Mucosa of rectum (tissue), 2 donors: ENCODE measurements at regions not wholly inside any gene's neighbourhood (a gene's known extent, or its start where the extent isn't known, plus 50 kb on each side); places are given as distances from the start of the nearest gene placed in this dataset.

Experiments
- H3K27ac ChIP-seq, 2 donors: one replicate each; pipeline ENCODE4 v1.7.0; 2013; ENCODE audit warnings: inconsistent platforms in 2 of 2, low read depth in 2 of 2, low read length in 2 of 2
- H3K27me3 ChIP-seq, 2 donors: one replicate each; pipeline ENCODE4 v1.7.0; 2013; ENCODE audit warnings: low read length in 2 of 2; ENCODE audit not compliant: control insufficient read depth in 2 of 2, insufficient read depth in 2 of 2
- H3K36me3 ChIP-seq, 2 donors: one replicate each; pipeline ENCODE4 v1.7.0; 2013; ENCODE audit warnings: low read length in 2 of 2; ENCODE audit not compliant: control insufficient read depth in 2 of 2, insufficient read depth in 2 of 2
- H3K4me1 ChIP-seq, 2 donors: one replicate each; pipeline ENCODE4 v1.7.0; 2013; ENCODE audit warnings: low read length in 2 of 2, mild to moderate bottlenecking in 1 of 2; ENCODE audit not compliant: control insufficient read depth in 2 of 2, insufficient read depth in 2 of 2
- H3K4me3 ChIP-seq, 2 donors: one replicate each; pipeline ENCODE4 v1.7.0; 2013; ENCODE audit warnings: low read length in 2 of 2
- H3K9ac ChIP-seq, 2 donors: one replicate each; pipeline ENCODE4 v1.7.0; 2013; ENCODE audit warnings: low read length in 2 of 2, low read depth in 1 of 2, mild to moderate bottlenecking in 1 of 2
- H3K9me3 ChIP-seq, 2 donors: one replicate each; pipeline ENCODE4 v1.7.0; 2013; ENCODE audit warnings: low read length in 2 of 2; ENCODE audit not compliant: control insufficient read depth in 2 of 2
- donor health status: healthy.
- donor health status: Normal muscosa, but diverticular disease.

DNA sequence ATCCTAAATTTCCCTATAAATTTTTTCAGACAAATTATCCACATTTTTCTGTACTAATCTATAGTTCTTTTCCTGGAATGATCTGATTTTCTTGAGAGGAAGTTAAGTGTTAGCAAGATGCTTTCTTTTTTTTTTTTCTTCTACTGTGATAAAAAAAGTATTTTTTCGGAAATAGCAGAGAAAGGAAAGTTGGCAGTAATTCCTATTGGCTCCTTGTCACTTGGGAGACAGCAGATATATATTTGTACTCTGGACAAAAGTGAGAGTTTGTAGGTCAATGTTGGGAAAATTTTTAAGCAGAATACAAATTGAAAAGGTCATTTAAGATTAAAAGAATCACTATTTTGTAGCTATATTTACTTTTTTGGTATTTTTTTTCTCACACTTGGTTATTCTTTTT, 635.7 kb upstream of the NRXN1 start:
- Histone ChIP-seq H3K36me3 (no peaks in the 10 kb centered on the region), H3K27ac (no peak overlapping the region), H3K4me3 (no peak overlapping the region), H3K4me1 (no peaks in the 10 kb centered on the region), H3K9ac (no peak overlapping the region), H3K9me3 (no peaks in the 10 kb centered on the region), H3K27me3 (no peaks in the 10 kb centered on the region)

- Histone ChIP-seq H3K27me3 (no peaks in the 10 kb centered on the region), H3K9ac (no peak overlapping the region), H3K36me3 (no peaks in the 10 kb centered on the region), H3K27ac (no peak overlapping the region), H3K4me1 (no peaks in the 10 kb centered on the region), H3K9me3 (no peaks in the 10 kb centered on the region), H3K4me3 (no peak overlapping the region)
Observed at GRCh38 chr2:51662187-51662586, 630.3 kb upstream of the NRXN1 start.

DNA sequence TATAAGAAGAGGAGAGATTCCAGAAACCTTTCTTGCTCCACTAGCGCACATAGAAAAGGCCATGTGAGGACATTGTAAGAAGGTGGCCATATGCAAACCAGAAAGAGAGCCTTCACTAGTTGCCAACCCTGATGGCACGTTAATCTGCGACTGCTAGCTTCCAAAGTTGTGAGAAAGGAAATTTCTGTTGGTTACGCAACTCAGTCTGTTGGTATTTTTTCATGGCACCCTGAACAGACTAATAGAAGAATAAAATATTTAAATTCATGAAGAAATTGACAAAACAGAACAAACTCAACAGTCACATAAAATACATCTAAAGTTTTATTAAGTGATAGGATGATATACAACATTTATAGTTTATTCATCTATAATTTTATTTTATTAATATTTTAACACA, 625.9 kb upstream of the NRXN1 start:
- Histone ChIP-seq H3K27ac (no peak overlapping the region), H3K9ac (no peak overlapping the region), H3K4me3 (no peak overlapping the region), H3K27me3 (no peaks in the 10 kb centered on the region), H3K4me1 (no peaks in the 10 kb centered on the region), H3K36me3 (no peaks in the 10 kb centered on the region), H3K9me3 (no peaks in the 10 kb centered on the region)

DNA sequence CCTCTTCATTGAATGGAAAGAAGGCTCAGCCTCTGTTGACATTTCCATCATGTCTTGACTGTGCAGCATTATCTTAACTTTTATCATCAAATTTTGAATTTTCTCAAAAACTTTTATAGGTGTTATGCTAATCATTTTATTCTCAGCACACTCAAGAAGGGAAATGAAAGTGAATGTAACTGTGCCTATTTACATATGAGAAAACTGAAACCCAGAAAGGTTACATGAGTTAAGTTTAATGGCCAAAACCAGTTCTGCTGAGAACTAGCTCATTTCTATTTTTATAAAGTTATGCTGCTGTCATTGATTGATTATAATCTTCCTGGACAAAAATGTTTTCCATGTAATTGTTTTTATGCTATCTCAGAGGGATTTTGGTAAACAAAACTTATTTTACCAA, 618.8 kb upstream of the NRXN1 start:
- H3K27me3 ChIP-seq, result no peaks in the 10 kb centered on the region
- H3K4me3 ChIP-seq, result no peak overlapping the region
- no peaks in the 10 kb centered on the region for H3K4me1 ChIP-seq
- no peak overlapping the region for H3K9ac ChIP-seq
- H3K9me3 ChIP-seq, result no peaks in the 10 kb centered on the region
- no peaks in the 10 kb centered on the region for H3K36me3 ChIP-seq
- H3K27ac ChIP-seq, result no peak overlapping the region

DNA sequence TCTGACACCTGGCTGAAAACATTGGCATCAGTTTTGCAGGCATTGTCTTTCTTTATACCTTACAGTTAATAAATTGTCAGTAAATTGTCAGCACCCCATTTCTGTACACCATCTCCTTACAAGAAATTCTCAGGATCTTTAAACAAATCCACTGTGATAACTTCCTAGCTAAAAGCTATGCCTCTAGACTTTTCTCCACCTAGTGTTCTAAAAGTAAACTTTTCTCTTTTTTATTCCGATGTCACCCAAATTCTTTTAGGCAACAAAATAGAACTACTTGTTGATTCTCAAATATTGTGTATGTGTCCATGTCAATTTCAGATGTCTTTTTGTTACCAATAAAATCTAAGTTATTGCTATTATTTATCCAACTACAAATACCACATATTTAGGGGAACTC, 617.4 kb upstream of the NRXN1 start:
- H3K9ac ChIP-seq, result no peak overlapping the region
- no peak overlapping the region for H3K4me3 ChIP-seq
- H3K27me3 ChIP-seq, result no peaks in the 10 kb centered on the region
- H3K36me3 ChIP-seq, result no peaks in the 10 kb centered on the region
- H3K27ac ChIP-seq, result no peak overlapping the region
- H3K4me1 ChIP-seq, result no peaks in the 10 kb centered on the region
- no peaks in the 10 kb centered on the region for H3K9me3 ChIP-seq

DNA sequence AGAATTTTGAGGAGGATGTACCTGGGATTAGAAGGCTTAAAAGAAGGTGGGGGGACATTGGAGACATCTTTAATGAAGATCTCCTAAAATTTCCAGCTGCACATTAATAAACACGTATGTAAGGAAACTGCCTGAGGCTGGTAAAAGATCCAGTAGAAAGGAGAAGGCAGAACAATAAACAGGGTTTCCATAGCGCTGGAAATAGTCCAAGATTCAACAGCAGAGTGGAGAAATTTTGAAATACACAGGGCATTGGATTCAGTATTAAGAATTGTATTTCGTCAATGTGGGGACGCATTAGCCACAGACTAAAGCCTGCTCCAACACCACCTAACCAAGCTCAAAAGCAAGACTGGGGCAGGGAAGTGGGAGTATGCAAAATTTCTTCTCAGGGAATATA, 606.9 kb upstream of the NRXN1 start:
- no peak overlapping the region for H3K27ac ChIP-seq
- H3K36me3 ChIP-seq, result no peaks in the 10 kb centered on the region
- no peaks in the 10 kb centered on the region for H3K4me1 ChIP-seq
- no peak overlapping the region for H3K9ac ChIP-seq
- H3K9me3 ChIP-seq, result no peaks in the 10 kb centered on the region
- no peaks in the 10 kb centered on the region for H3K27me3 ChIP-seq
- H3K4me3 ChIP-seq, result no peak overlapping the region

- Histone ChIP-seq H3K9ac (no peak overlapping the region), H3K27me3 (no peaks in the 10 kb centered on the region), H3K4me1 (no peaks in the 10 kb centered on the region), H3K36me3 (no peaks in the 10 kb centered on the region), H3K4me3 (no peak overlapping the region), H3K27ac (no peak overlapping the region), H3K9me3 (peaks cover 0 to 3% of the 10 kb centered on the region in 2 donors)
Observed at GRCh38 chr2:51633073-51633472, 601.1 kb upstream of the NRXN1 start.

- Histone ChIP-seq H3K27me3 (no peaks in the 10 kb centered on the region), H3K4me1 (no peaks in the 10 kb centered on the region), H3K36me3 (no peaks in the 10 kb centered on the region), H3K27ac (no peak overlapping the region), H3K9ac (no peak overlapping the region), H3K9me3 (peaks cover 0 to 3% of the 10 kb centered on the region in 2 donors), H3K4me3 (no peak overlapping the region)
Observed at GRCh38 chr2:51629406-51629805, 597.5 kb upstream of the NRXN1 start.

DNA sequence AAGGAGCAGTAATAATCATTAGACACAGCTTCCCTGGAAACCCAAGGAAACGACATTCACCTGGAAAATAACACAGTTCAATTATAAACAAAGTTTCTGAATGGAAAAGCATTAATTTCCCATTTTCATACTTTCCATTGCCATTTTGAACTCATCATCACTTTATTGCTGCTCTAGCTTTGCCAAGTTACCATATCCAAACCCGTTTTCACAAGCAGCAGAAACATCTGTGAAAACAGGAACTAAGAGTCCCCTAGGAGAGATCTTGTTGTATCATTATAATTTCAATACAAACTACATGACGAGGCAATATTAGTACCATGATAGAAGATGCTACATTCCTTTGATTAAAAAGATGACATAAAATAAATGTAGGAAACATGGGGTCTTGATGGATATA, 597.0 kb upstream of the NRXN1 start:
- H3K27ac ChIP-seq, result no peak overlapping the region
- no peaks in the 10 kb centered on the region for H3K4me1 ChIP-seq

GRCh38 chr2:51624995-51625394, 593.1 kb upstream of the NRXN1 start:
- H3K4me3 ChIP-seq, result no peak overlapping the region
- H3K27me3 ChIP-seq, result no peaks in the 10 kb centered on the region
- H3K27ac ChIP-seq, result no peak overlapping the region
- H3K9me3 ChIP-seq, result peaks cover 0 to 3% of the 10 kb centered on the region in 2 donors
- H3K9ac ChIP-seq, result no peak overlapping the region
- no peaks in the 10 kb centered on the region for H3K4me1 ChIP-seq
- H3K36me3 ChIP-seq, result no peaks in the 10 kb centered on the region

More for the DNA sequence above, 597.0 kb upstream of the NRXN1 start:
- Histone ChIP-seq H3K4me3 (no peak overlapping the region), H3K27me3 (no peaks in the 10 kb centered on the region), H3K9me3 (peaks cover 0 to 3% of the 10 kb centered on the region in 2 donors), H3K36me3 (no peaks in the 10 kb centered on the region), H3K9ac (no peak overlapping the region)

- H3K27ac ChIP-seq, result no peak overlapping the region
- H3K9me3 ChIP-seq, result no peaks in the 10 kb centered on the region
- no peak overlapping the region for H3K4me3 ChIP-seq
Observed at GRCh38 chr2:51620796-51621195, 588.9 kb upstream of the NRXN1 start.

More at GRCh38 chr2:51620796-51621195, 588.9 kb upstream of the NRXN1 start:
- no peaks in the 10 kb centered on the region for H3K27me3 ChIP-seq
- no peaks in the 10 kb centered on the region for H3K4me1 ChIP-seq
- H3K9ac ChIP-seq, result no peak overlapping the region
- H3K36me3 ChIP-seq, result no peaks in the 10 kb centered on the region
